SK-N-SH treated with all-trans-retinoic acid at 6 μM for 48 hours (cell line): ENCODE measurements at regions not wholly inside any gene's neighbourhood (a gene's known extent, or its start where the extent isn't known, plus 50 kb on each side); places are given as distances from the start of the nearest gene placed in this dataset.

Experiments used
- ATAC-seq: fragments of 200-7000 bp; cut with Tn5 transposase; 3 replicates; pipeline ENCODE4 v1.9.1; 2020; ENCODE audit warnings: mild to moderate bottlenecking, moderate library complexity
- BACH2 ChIP-seq: fragments of 250-450 bp; sonication (Bioruptor Pico); IDR thresholded peaks from 2 replicates; pipeline ENCODE4 v1.9.0; 2021; ENCODE audit warnings: mild to moderate bottlenecking, borderline replicate concordance
- CREB5 ChIP-seq: fragments of 250-450 bp; sonication (Bioruptor Pico); IDR thresholded peaks from 2 replicates; pipeline ENCODE4 v1.5.1; 2020; ENCODE audit warnings: low read depth, mild to moderate bottlenecking, moderate library complexity
- CSDC2 ChIP-seq: fragments of 250-450 bp; sonication (Bioruptor Pico); IDR thresholded peaks from 2 replicates; pipeline ENCODE4 v1.5.0; 2020; ENCODE audit warnings: mild to moderate bottlenecking, moderate library complexity
- ESRRG ChIP-seq: fragments of 250-450 bp; sonication (Bioruptor Pico); IDR thresholded peaks from 2 replicates; pipeline ENCODE4 v1.6.1; 2021; ENCODE audit warnings: mild to moderate bottlenecking
- OSR1 ChIP-seq: fragments of 250-450 bp; sonication (Bioruptor Pico); IDR thresholded peaks from 2 replicates; pipeline ENCODE4 v1.8.0; 2022; ENCODE audit warnings: moderate library complexity, mild to moderate bottlenecking, inconsistent platforms
- PPARA ChIP-seq: fragments of 250-450 bp; sonication (Bioruptor Pico); IDR thresholded peaks from 2 replicates; pipeline ENCODE4 v1.5.0; 2020; ENCODE audit warnings: mild to moderate bottlenecking, borderline replicate concordance
- RARB ChIP-seq: fragments of 250-450 bp; sonication (Bioruptor Pico); IDR thresholded peaks from 2 replicates; pipeline ENCODE4 v1.8.0; 2021; ENCODE audit warnings: mild to moderate bottlenecking, moderate library complexity
- SNAI2 ChIP-seq: fragments of 250-450 bp; sonication (Bioruptor Pico); IDR thresholded peaks from 2 replicates; pipeline ENCODE4 v1.5.0; 2020; ENCODE audit warnings: mild to moderate bottlenecking, moderate library complexity
- TOX ChIP-seq: fragments of 250-450 bp; sonication (Bioruptor Pico); IDR thresholded peaks from 2 replicates; pipeline ENCODE4 v1.8.0; 2021; ENCODE audit warnings: mild to moderate bottlenecking, moderate library complexity, borderline replicate concordance
- ZC3H10 ChIP-seq: fragments of 250-450 bp; sonication (Bioruptor Pico); IDR thresholded peaks from 2 replicates; pipeline ENCODE4 v1.5.1; 2021; ENCODE audit warnings: mild to moderate bottlenecking, moderate library complexity
- ZFP3 ChIP-seq: fragments of 250-450 bp; sonication (Bioruptor Pico); IDR thresholded peaks from 2 replicates; pipeline ENCODE4 v1.5.0; 2020; ENCODE audit warnings: mild to moderate bottlenecking, moderate library complexity
- ZFP30 ChIP-seq: fragments of 450-650 bp; formaldehyde crosslinking; IDR thresholded peaks from 2 replicates; pipeline ENCODE4 v1.5.0; 2022; ENCODE audit warnings: mild to moderate bottlenecking, moderate library complexity
- ZNF565 ChIP-seq: fragments of 450-650 bp; formaldehyde crosslinking; conservative IDR thresholded peaks from 2 replicates; pipeline ENCODE4 v1.5.0; 2020; ENCODE audit warnings: low read depth, mild to moderate bottlenecking, moderate library complexity
- ZNF8 ChIP-seq: fragments of 450-650 bp; formaldehyde crosslinking; IDR thresholded peaks from 2 replicates; pipeline ENCODE4 v1.5.0; 2020; ENCODE audit warnings: mild to moderate bottlenecking, moderate library complexity
- TF ChIP-seq, protein P1 (sequence below): fragments of 250-450 bp; sonication (Bioruptor Pico); IDR thresholded peaks from 2 replicates; pipeline ENCODE4 v1.5.1; 2021; ENCODE audit warnings: mild to moderate bottlenecking, moderate library complexity
- TF ChIP-seq, protein P2 (sequence below): fragments of 250-450 bp; sonication (Bioruptor Pico); IDR thresholded peaks from 2 replicates; pipeline ENCODE4 v1.5.0; 2020; ENCODE audit warnings: mild to moderate bottlenecking, moderate library complexity

GRCh38 chr4:181350615-181351415 lies 892.4 kb upstream of the TENM3 start:
- no peak for TF ChIP-seq ZNF565 (CRISPR knock-in tag)
- TF ChIP-seq ZFP30 = no peak
- TF ChIP-seq ESRRG (CRISPR knock-in tag) = no peak
- no peak for TF ChIP-seq PPARA
- TF ChIP-seq, protein P1, sequence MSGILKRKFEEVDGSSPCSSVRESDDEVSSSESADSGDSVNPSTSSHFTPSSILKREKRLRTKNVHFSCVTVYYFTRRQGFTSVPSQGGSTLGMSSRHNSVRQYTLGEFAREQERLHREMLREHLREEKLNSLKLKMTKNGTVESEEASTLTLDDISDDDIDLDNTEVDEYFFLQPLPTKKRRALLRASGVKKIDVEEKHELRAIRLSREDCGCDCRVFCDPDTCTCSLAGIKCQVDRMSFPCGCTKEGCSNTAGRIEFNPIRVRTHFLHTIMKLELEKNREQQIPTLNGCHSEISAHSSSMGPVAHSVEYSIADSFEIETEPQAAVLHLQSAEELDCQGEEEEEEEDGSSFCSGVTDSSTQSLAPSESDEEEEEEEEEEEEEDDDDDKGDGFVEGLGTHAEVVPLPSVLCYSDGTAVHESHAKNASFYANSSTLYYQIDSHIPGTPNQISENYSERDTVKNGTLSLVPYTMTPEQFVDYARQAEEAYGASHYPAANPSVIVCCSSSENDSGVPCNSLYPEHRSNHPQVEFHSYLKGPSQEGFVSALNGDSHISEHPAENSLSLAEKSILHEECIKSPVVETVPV = no peak
- TF ChIP-seq, all 23 proteins: peak for 0
- no peak for ATAC-seq

DNA sequence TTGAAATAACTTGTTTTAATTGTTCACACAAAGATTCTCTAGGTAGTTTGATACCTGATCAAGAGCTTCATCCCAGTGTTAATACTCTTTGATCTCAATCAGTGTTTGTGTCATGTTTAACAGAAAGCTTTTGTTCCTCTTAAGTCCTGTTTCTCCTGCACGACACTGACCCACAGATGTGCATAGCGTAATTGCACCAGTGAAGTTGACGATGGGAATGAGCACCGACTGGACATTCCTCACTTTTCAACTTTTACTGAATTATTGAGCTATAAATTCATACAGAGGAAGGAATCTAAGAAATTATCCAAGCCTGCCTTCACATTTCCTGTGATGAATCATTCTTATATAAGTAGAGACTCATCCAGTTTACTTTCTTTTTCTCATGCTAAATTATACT lies 878.7 kb upstream of the TENM3 start:
- TF ChIP-seq OSR1 = no peak
- TF ChIP-seq RARB = no peak
- TF ChIP-seq ZNF8 (CRISPR knock-in tag) = no peak
- no peak for TF ChIP-seq ZC3H10
- no peak for ATAC-seq

DNA sequence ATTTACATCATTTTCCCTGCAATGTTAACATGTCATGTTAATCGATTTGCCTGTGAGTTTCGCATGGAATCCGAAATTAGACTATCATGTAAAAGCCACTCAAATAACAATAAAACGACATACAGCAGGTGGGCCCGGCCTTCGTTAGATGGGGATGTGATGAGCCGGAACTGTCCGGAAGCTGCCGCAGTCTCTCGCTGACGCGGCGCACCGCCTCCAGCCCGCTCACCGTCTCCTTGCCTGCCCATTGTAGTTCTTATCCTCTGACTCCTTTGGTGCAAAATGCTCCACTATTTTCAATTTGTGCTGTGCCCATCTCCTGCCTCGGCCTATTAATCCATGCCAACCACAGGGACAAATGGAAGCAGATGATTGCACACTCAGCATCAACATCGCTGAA lies 877.5 kb upstream of the TENM3 start:
- no peak for TF ChIP-seq CREB5 (CRISPR knock-in tag)
- no peak for TF ChIP-seq TOX (CRISPR knock-in tag)
- ATAC-seq = no peak

DNA sequence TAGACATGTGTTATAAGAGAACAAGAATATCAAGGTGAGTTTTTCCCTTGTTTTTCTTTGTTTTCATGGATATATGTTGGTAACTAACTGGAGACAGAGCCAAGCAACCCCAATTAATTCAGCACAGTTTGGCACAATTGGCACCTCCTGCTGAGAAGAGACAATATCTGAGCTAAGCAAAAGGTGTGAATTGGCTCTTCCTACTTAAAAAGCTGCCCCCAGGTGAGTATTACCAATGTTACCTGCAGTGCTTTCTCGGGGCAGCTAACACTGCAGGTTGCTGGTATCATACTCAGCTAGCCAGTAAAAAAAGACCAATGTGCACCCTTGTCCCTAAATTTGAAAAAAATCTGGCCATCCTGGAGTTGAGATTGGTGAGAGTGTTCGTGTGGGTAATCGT lies 871.2 kb upstream of the TENM3 start:
- ATAC-seq = no peak
- TF ChIP-seq OSR1 (no peak), ZFP3 (CRISPR knock-in tag) (no peak), PPARA (no peak), CREB5 (CRISPR knock-in tag) (no peak), CSDC2 (CRISPR knock-in tag) (no peak), ESRRG (CRISPR knock-in tag) (no peak), ZFP30 (no peak)
- TF ChIP-seq, protein P1 = no peak

DNA sequence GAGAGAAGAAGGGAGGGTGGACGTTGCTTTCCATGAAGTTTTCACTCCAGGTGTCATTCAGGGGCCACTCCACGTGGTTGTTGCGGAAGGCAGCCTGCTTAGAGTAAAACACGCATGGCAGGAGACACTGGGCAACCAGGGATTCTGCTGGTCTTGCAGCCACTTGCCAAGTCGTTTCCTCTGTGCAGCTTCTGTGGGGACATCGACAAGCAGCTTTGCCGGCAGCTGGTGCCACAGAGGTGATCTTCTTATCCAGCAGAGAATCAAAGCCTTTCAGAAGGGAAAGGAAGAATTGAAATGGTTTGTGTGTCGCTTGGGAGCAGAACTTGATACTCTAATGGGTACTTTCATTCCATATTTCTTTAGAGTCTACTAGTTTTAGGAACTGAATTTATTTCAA lies 867.1 kb upstream of the TENM3 start:
- TF ChIP-seq, protein P2, sequence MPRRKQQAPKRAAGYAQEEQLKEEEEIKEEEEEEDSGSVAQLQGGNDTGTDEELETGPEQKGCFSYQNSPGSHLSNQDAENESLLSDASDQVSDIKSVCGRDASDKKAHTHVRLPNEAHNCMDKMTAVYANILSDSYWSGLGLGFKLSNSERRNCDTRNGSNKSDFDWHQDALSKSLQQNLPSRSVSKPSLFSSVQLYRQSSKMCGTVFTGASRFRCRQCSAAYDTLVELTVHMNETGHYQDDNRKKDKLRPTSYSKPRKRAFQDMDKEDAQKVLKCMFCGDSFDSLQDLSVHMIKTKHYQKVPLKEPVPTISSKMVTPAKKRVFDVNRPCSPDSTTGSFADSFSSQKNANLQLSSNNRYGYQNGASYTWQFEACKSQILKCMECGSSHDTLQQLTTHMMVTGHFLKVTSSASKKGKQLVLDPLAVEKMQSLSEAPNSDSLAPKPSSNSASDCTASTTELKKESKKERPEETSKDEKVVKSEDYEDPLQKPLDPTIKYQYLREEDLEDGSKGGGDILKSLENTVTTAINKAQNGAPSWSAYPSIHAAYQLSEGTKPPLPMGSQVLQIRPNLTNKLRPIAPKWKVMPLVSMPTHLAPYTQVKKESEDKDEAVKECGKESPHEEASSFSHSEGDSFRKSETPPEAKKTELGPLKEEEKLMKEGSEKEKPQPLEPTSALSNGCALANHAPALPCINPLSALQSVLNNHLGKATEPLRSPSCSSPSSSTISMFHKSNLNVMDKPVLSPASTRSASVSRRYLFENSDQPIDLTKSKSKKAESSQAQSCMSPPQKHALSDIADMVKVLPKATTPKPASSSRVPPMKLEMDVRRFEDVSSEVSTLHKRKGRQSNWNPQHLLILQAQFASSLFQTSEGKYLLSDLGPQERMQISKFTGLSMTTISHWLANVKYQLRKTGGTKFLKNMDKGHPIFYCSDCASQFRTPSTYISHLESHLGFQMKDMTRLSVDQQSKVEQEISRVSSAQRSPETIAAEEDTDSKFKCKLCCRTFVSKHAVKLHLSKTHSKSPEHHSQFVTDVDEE (CRISPR knock-in tag) = no peak
- TF ChIP-seq ZNF8 (CRISPR knock-in tag) (no peak), SNAI2 (CRISPR knock-in tag) (no peak), ESRRG (CRISPR knock-in tag) (no peak)
- ATAC-seq = no peak

DNA sequence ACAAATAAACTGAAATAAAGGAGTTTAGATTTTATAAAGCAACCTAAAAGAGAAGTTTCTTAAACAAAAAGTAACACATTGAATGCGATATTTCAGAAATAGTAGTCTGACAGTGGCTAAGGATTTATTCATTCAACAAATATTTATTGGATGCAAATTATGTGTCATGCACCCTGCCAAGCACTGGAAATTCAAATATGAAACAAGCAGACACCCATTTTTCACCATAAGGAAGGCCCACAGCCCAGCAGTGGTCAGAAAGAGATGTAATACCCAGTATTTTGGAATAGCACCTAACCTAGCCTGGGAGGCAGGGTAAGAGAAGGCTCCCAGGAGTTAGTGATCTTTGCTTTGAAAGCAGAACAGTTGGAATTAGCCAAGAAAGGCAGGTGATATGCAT lies 855.1 kb upstream of the TENM3 start:
- no peak for ATAC-seq
- TF ChIP-seq BACH2 (CRISPR knock-in tag) (no peak), PPARA (no peak)
- TF ChIP-seq, protein P2 (CRISPR knock-in tag) = no peak
